IMR-90 (cell line): ENCODE measurements at regions not wholly inside any gene's neighbourhood (a gene's known extent, or its start where the extent isn't known, plus 50 kb on each side); places are given as distances from the start of the nearest gene placed in this dataset.

ENCODE experiments used
- ATAC-seq: fragments of 200-7000 bp; cut with Tn5 transposase; 2 replicates; pipeline ENCODE4 v1.9.1; 2020; ENCODE audit warnings: low read depth, mild to moderate bottlenecking, moderate library complexity
- BruUV-seq: library from RNA; stranded (reverse); fragments of 400-500 nt; replicated peaks from 2 replicates; lab custom pipeline; 2021; lab: Mats Ljungman, UMichigan
- CTCF ChIA-PET: fragments of 300-600 bp; formaldehyde crosslinking; extraction: SDS; loops from one replicate; lab custom pipeline; 2021; ENCODE audit warnings: antibody characterized with exemption; lab: Yijun Ruan, JAX
- POLR2A ChIA-PET: fragments of 300-600 bp; sonication (Branson Sonifier 250); formaldehyde crosslinking; loops from one replicate; lab custom pipeline; 2022; ENCODE audit warnings: antibody characterized with exemption; ENCODE audit not compliant: unreplicated experiment; lab: Charles Lee
- DNase-seq: peaks from one replicate; pipeline ENCODE4 v3.0.0; 2013
- H2AFZ ChIP-seq: replicated peaks from 2 replicates; pipeline ENCODE3; 2013; ENCODE audit warnings: low read length, mild to moderate bottlenecking; ENCODE audit not compliant: poor library complexity
- H2AK5ac ChIP-seq: 2 replicates; pipeline ENCODE4 v1.6.1; 2013; ENCODE audit warnings: low read depth, low read length, inconsistent platforms
- H2AK9ac ChIP-seq: replicated peaks from 2 replicates; pipeline ENCODE3; 2013; ENCODE audit warnings: mild to moderate bottlenecking, low read depth, low read length, moderate library complexity; ENCODE audit not compliant: poor library complexity
- H2BK120ac ChIP-seq: 2 replicates; pipeline ENCODE4 v1.6.1; 2013; ENCODE audit warnings: low read depth, low read length, inconsistent platforms
- H2BK15ac ChIP-seq: 3 replicates; pipeline ENCODE4 v1.6.1; 2013; ENCODE audit warnings: low read depth, low read length, inconsistent platforms
- H2BK20ac ChIP-seq: 2 replicates; pipeline ENCODE4 v1.6.1; 2013; ENCODE audit warnings: low read depth, mild to moderate bottlenecking, inconsistent platforms, low read length, moderate library complexity
- H2BK5ac ChIP-seq: 2 replicates; pipeline ENCODE4 v1.6.1; 2013; ENCODE audit warnings: mild to moderate bottlenecking, low read depth, low read length, inconsistent platforms; ENCODE audit not compliant: poor library complexity, severe bottlenecking
- H3K14ac ChIP-seq: replicated peaks from 2 replicates; pipeline ENCODE4 v1.6.1; 2013; ENCODE audit warnings: low read depth, low read length, inconsistent platforms
- H3K18ac ChIP-seq: 2 replicates; pipeline ENCODE4 v1.6.1; 2013; ENCODE audit warnings: low read depth, low read length, control low read depth
- H3K23ac ChIP-seq: 2 replicates; pipeline ENCODE4 v1.6.1; 2013; ENCODE audit warnings: low read depth, low read length, inconsistent platforms
- H3K27ac ChIP-seq: 2 replicates; pipeline ENCODE4 v1.5.1; 2013; ENCODE audit warnings: mild to moderate bottlenecking, control low read depth, low read length; ENCODE audit not compliant: insufficient read depth
- H3K27me3 ChIP-seq: 2 replicates; pipeline ENCODE4 v1.6.1; 2013; ENCODE audit warnings: low read length; ENCODE audit not compliant: control insufficient read depth, insufficient read depth
- H3K36me3 ChIP-seq: 2 replicates; pipeline ENCODE4 v1.6.1; 2013; ENCODE audit warnings: low read length, mixed read lengths; ENCODE audit not compliant: control insufficient read depth, insufficient read depth
- H3K4ac ChIP-seq: 2 replicates; pipeline ENCODE4 v1.6.1; 2013; ENCODE audit warnings: low read depth, low read length, inconsistent platforms
- H3K4me1 ChIP-seq: 2 replicates; pipeline ENCODE4 v1.6.1; 2013; ENCODE audit warnings: low read length, mixed read lengths; ENCODE audit not compliant: control insufficient read depth, insufficient read depth
- H3K4me2 ChIP-seq: 2 replicates; pipeline ENCODE4 v1.6.1; 2013; ENCODE audit warnings: low read depth, mild to moderate bottlenecking, control low read depth, low read length, moderate library complexity
- H3K4me3 ChIP-seq: 2 replicates; pipeline ENCODE4 v1.5.1; 2013; ENCODE audit warnings: low read depth, mild to moderate bottlenecking, control low read depth, low read length, moderate library complexity; ENCODE audit not compliant: insufficient read depth
- H3K56ac ChIP-seq: 2 replicates; pipeline ENCODE4 v1.6.1; 2013; ENCODE audit warnings: low read length, inconsistent platforms; ENCODE audit not compliant: insufficient read depth; ENCODE audit errors: extremely low read depth
- H3K79me1 ChIP-seq, 2 experiments: 2 replicates each; pipeline ENCODE4 v1.6.1; 2013; ENCODE audit warnings: low read length in 2 of 2, inconsistent platforms in 1 of 2, low read depth in 1 of 2
- H3K9ac ChIP-seq: 2 replicates; pipeline ENCODE4 v1.6.1; 2013; ENCODE audit warnings: low read depth, low read length, control low read depth
- H3K9me1 ChIP-seq: 2 replicates; pipeline ENCODE4 v1.6.1; 2013; ENCODE audit warnings: low read length, inconsistent platforms; ENCODE audit not compliant: insufficient read depth
- H3K9me3 ChIP-seq: 2 replicates; pipeline ENCODE4 v1.6.1; 2013; ENCODE audit warnings: low read length; ENCODE audit not compliant: control insufficient read depth, insufficient read depth
- H4K20me1 ChIP-seq: 2 replicates; pipeline ENCODE4 v1.6.1; 2013; ENCODE audit warnings: low read length, inconsistent platforms; ENCODE audit not compliant: insufficient read depth
- H4K5ac ChIP-seq: 2 replicates; pipeline ENCODE4 v1.6.1; 2013; ENCODE audit warnings: mild to moderate bottlenecking, low read depth, low read length, control low read depth
- H4K8ac ChIP-seq, 2 experiments: 2 replicates each; pipeline ENCODE4 v1.6.1; 2013; ENCODE audit warnings: low read depth in 2 of 2, low read length in 2 of 2, control low read depth in 1 of 2, inconsistent platforms in 1 of 2
- H4K91ac ChIP-seq: 2 replicates; pipeline ENCODE4 v1.6.1; 2013; ENCODE audit warnings: low read depth, low read length, inconsistent platforms; ENCODE audit not compliant: insufficient read depth
- BHLHE40 ChIP-seq: fragments of 150-350 bp; IDR thresholded peaks from 2 replicates; pipeline ENCODE4 v1.6.1; 2016; ENCODE audit warnings: mild to moderate bottlenecking, low read depth, low read length
- CHD1 ChIP-seq: IDR thresholded peaks from 2 replicates; pipeline ENCODE4 v1.6.1; 2012; ENCODE audit warnings: low read depth, low read length, improper control_type of control experiment
- CTCF ChIP-seq: conservative IDR thresholded peaks from 2 replicates; pipeline ENCODE4 v1.5.1; 2012; ENCODE audit warnings: mild to moderate bottlenecking, low read depth, low read length, improper control_type of control experiment
- ELK1 ChIP-seq: fragments of 150-350 bp; IDR thresholded peaks from 2 replicates; pipeline ENCODE4 v1.6.1; 2016; ENCODE audit warnings: low read depth, mild to moderate bottlenecking, low read length, moderate library complexity, borderline replicate concordance
- MAFK ChIP-seq: IDR thresholded peaks from 2 replicates; pipeline ENCODE4 v1.6.1; 2012; ENCODE audit warnings: low read depth, low read length, improper control_type of control experiment
- MAZ ChIP-seq: IDR thresholded peaks from 2 replicates; pipeline ENCODE4 v1.6.1; 2012; ENCODE audit warnings: low read depth, mild to moderate bottlenecking, low read length, improper control_type of control experiment, moderate library complexity, borderline replicate concordance
- MXI1 ChIP-seq: IDR thresholded peaks from 2 replicates; pipeline ENCODE4 v1.6.1; 2012; ENCODE audit warnings: low read depth, mild to moderate bottlenecking, low read length, moderate library complexity, borderline replicate concordance
- NFE2L2 ChIP-seq: fragments of 150-350 bp; IDR thresholded peaks from 2 replicates; pipeline ENCODE4 v1.6.1; 2016; ENCODE audit warnings: low read depth, mild to moderate bottlenecking, low read length
- POLR2A ChIP-seq: IDR thresholded peaks from 2 replicates; pipeline ENCODE4 v1.6.1; 2012; ENCODE audit warnings: mild to moderate bottlenecking, low read depth, low read length
- RAD21 ChIP-seq: IDR thresholded peaks from 2 replicates; pipeline ENCODE4 v1.6.1; 2012; ENCODE audit warnings: low read length, improper control_type of control experiment
- RCOR1 ChIP-seq: IDR thresholded peaks from 2 replicates; pipeline ENCODE4 v1.6.1; 2012; ENCODE audit warnings: mild to moderate bottlenecking, low read length, improper control_type of control experiment; ENCODE audit not compliant: insufficient replicate concordance
- RFX5 ChIP-seq: IDR thresholded peaks from 2 replicates; pipeline ENCODE4 v1.8.0; 2012; ENCODE audit warnings: low read depth, mild to moderate bottlenecking, low read length, moderate library complexity
- SMC3 ChIP-seq: fragments of 150-350 bp; IDR thresholded peaks from 2 replicates; pipeline ENCODE4 v1.6.1; 2016; ENCODE audit warnings: low read depth, mild to moderate bottlenecking, antibody characterized with exemption, low read length, moderate library complexity
- USF2 ChIP-seq: fragments of 150-350 bp; IDR thresholded peaks from 2 replicates; pipeline ENCODE4 v1.6.1; 2017; ENCODE audit warnings: mild to moderate bottlenecking, antibody characterized with exemption, low read length, low read depth
- WGBS, 2 experiments: methylation state at CpG; one replicate each; pipeline versions ENCODE4 v1.1.5 to v1.1.7; 2013; ENCODE audit warnings: missing lambda C conversion rate in 2 of 2; ENCODE audit not compliant: insufficient read length in 1 of 2; ENCODE audit errors: extremely low coverage in 2 of 2; 5-methylcytosine and 5-hydroxymethylcytosine counted together
- dilution Hi-C: fragments of 300-500 bp; cut with HindIII; formaldehyde crosslinking; loops from one replicate; pipeline ENCODE4 v1.14.3; 2018; ENCODE audit warnings: low sequenced_read_pairs; ENCODE audit not compliant: unreplicated experiment
- in situ Hi-C: fragments of 300-500 bp; cut with MboI; formaldehyde crosslinking; loops from 3 replicates; pipeline ENCODE4 v1.14.3; 2019; ENCODE audit warnings: low sequenced_read_pairs, inconsistent platforms, mixed read lengths
- intact Hi-C: fragments of 100-400 bp; cut with micrococcal nuclease; formaldehyde crosslinking; loops from 2 replicates; pipeline ENCODE4 v1.10.0; 2022

GRCh38 chr20:16624106-16624505 lies 50.9 kb upstream of the KIF16B start:
- in situ Hi-C loops, result no loop called here
- Histone ChIP-seq H2AK9ac (no peak overlapping the region), H3K27ac (no peak overlapping the region), H3K9me3 (no peaks in the 10 kb centered on the region), H3K4me2 (no peak overlapping the region), H3K56ac (no peak overlapping the region), H2BK15ac (no peak overlapping the region), H4K20me1 (no peaks in the 10 kb centered on the region), H2BK120ac (no peak overlapping the region), H3K36me3 (no peaks in the 10 kb centered on the region), H3K4ac (no peak overlapping the region), H2BK5ac (no peak overlapping the region), H3K9me1 (no peaks in the 10 kb centered on the region), H2AFZ (no peak overlapping the region), H3K27me3 (no peaks in the 10 kb centered on the region), H3K4me3 (no peak overlapping the region), H3K23ac (no peak overlapping the region), H2AK5ac (no peak overlapping the region), H4K5ac (no peak overlapping the region), H3K18ac (no peak overlapping the region), H3K9ac (no peak overlapping the region), H3K4me1 (no peaks in the 10 kb centered on the region), H2BK20ac (no peak overlapping the region), H3K14ac (no peak overlapping the region), H4K8ac (no peak overlapping the region), H4K91ac (no peak overlapping the region), H3K79me1 (no peaks in the 10 kb centered on the region)
- ChIA-PET POLR2A (no interaction called here), CTCF (interaction anchor here (0.7 kb wide), 1 partner anchor 15 kb away, joined by 5 read pairs; no protein-coding TSS in a partner anchor)
- no peak for DNase-seq
- WGBS, 2 experiments, result no CpG with 5 or more reads among the region's 1 CpG
- intact Hi-C loops, result no loop called here
- no peak for ATAC-seq
- TF ChIP-seq RFX5 (no peak), SMC3 (no peak), RAD21 (no peak), RCOR1 (no peak), NFE2L2 (no peak), CTCF (no peak), POLR2A (no peak), MAZ (no peak), MAFK (no peak), BHLHE40 (no peak), USF2 (no peak), ELK1 (no peak), CHD1 (no peak), MXI1 (no peak)
- dilution Hi-C loops, result no loop called here
- BruUV-seq, result no TSS peak
